Smooth muscle cell (in vitro differentiated cells): ENCODE measurements at regions not wholly inside any gene's neighbourhood (a gene's known extent, or its start where the extent isn't known, plus 50 kb on each side); places are given as distances from the start of the nearest gene placed in this dataset.

ENCODE experiments used
- DNase-seq: peaks from one replicate; lab custom pipeline; 2025; ENCODE audit not compliant: unreplicated experiment; lab: John Stamatoyannopoulos, UW
- H2AFZ ChIP-seq: fragments of 200-600 bp; sonication (generic); 2 replicates; pipeline ENCODE4 v1.6.0; 2016; ENCODE audit warnings: antibody characterized with exemption, low read depth, mild to moderate bottlenecking
- H3F3A ChIP-seq: fragments of 200-600 bp; sonication (generic); 2 replicates; pipeline ENCODE4 v1.6.0; 2017; ENCODE audit warnings: antibody characterized with exemption, low read depth
- H3K27ac ChIP-seq: fragments of 200-600 bp; sonication (generic); 2 replicates; pipeline ENCODE4 v1.5.1; 2016; ENCODE audit warnings: low read depth, mild to moderate bottlenecking
- H3K27me3 ChIP-seq: fragments of 200-600 bp; sonication (generic); 2 replicates; pipeline ENCODE4 v1.6.1; 2016; ENCODE audit warnings: low read depth, mild to moderate bottlenecking
- H3K36me3 ChIP-seq: fragments of 200-600 bp; sonication (generic); 2 replicates; pipeline ENCODE4 v1.5.1; 2016; ENCODE audit warnings: low read depth
- H3K4me1 ChIP-seq: fragments of 200-600 bp; sonication (generic); 2 replicates; pipeline ENCODE4 v1.5.1; 2016; ENCODE audit warnings: low read depth
- H3K4me2 ChIP-seq: fragments of 200-600 bp; sonication (generic); 2 replicates; pipeline ENCODE4 v1.6.0; 2016; ENCODE audit warnings: mild to moderate bottlenecking
- H3K4me3 ChIP-seq: fragments of 200-600 bp; sonication (generic); 2 replicates; pipeline ENCODE4 v1.5.1; 2016; ENCODE audit warnings: mild to moderate bottlenecking
- H3K79me2 ChIP-seq: fragments of 200-600 bp; sonication (generic); 2 replicates; pipeline ENCODE4 v1.6.0; 2016; ENCODE audit warnings: low read depth, mild to moderate bottlenecking
- H3K9ac ChIP-seq: fragments of 200-600 bp; sonication (generic); 2 replicates; pipeline ENCODE4 v1.6.0; 2016; ENCODE audit warnings: low read depth
- H3K9me3 ChIP-seq: fragments of 200-600 bp; sonication (generic); replicated peaks from 2 replicates; pipeline ENCODE4 v1.5.1; 2016; ENCODE audit warnings: low read depth
- H4K20me1 ChIP-seq: fragments of 200-600 bp; sonication (generic); 2 replicates; pipeline ENCODE4 v1.6.0; 2016; ENCODE audit warnings: low read depth
- CTCF ChIP-seq: fragments of 200-600 bp; sonication (generic); IDR thresholded peaks from 2 replicates; pipeline ENCODE4 v1.5.1; 2017; ENCODE audit warnings: borderline replicate concordance, mild to moderate bottlenecking, antibody characterized with exemption; ENCODE audit not compliant: insufficient read depth, poor library complexity, severe bottlenecking
- WGBS: methylation state at CpG from one replicate; pipeline ENCODE4 v1.1.7; 2016; ENCODE audit warnings: low lambda C conversion rate; 5-methylcytosine and 5-hydroxymethylcytosine counted together

GRCh38 chr5:164277720-164278119 is 772.3 kb downstream of the MAT2B start:
- Histone ChIP-seq H3K4me3 (no peak overlapping the region), H3K79me2 (no peaks in the 10 kb centered on the region), H4K20me1 (no peaks in the 10 kb centered on the region), H3K9ac (no peak overlapping the region), H3K36me3 (no peaks in the 10 kb centered on the region), H3K4me1 (no peaks in the 10 kb centered on the region), H3K4me2 (no peak overlapping the region), H3F3A (no peaks in the 10 kb centered on the region), H3K9me3 (no peaks in the 10 kb centered on the region), H3K27ac (no peak overlapping the region), H3K27me3 (no peaks in the 10 kb centered on the region), H2AFZ (peak overlapping the region; percentile 6)
- TF ChIP-seq CTCF, result no peak
- no peak for DNase-seq
- WGBS, result 41% methylated on average over 2 of the region's 2 CpGs

- Histone ChIP-seq H3K36me3 (no peaks in the 10 kb centered on the region), H3K9ac (no peak overlapping the region), H3K79me2 (no peaks in the 10 kb centered on the region), H3K4me2 (no peak overlapping the region), H3K27me3 (no peaks in the 10 kb centered on the region), H3K9me3 (no peaks in the 10 kb centered on the region), H3F3A (no peaks in the 10 kb centered on the region), H2AFZ (no peak overlapping the region), H4K20me1 (no peaks in the 10 kb centered on the region), H3K27ac (no peak overlapping the region), H3K4me3 (no peak overlapping the region), H3K4me1 (no peaks in the 10 kb centered on the region)
- no peak for DNase-seq
- WGBS, result 70% methylated on average over 1 of the region's 1 CpG
- TF ChIP-seq CTCF, result no peak
Observed at GRCh38 chr5:164289526-164289925, 784.1 kb downstream of the MAT2B start.

GRCh38 chr5:164296603-164297080 is 791.2 kb downstream of the MAT2B start:
- Histone ChIP-seq H3K4me2 (peak overlapping the region; percentile 70), H3K27me3 (no peaks in the 10 kb centered on the region), H4K20me1 (no peaks in the 10 kb centered on the region), H3F3A (no peaks in the 10 kb centered on the region), H3K9me3 (no peaks in the 10 kb centered on the region), H3K27ac (no peak overlapping the region), H3K4me3 (peak overlapping the region; percentile 27), H3K4me1 (peaks cover 7% of the 10 kb centered on the region), H3K79me2 (no peaks in the 10 kb centered on the region), H3K9ac (no peak overlapping the region), H2AFZ (peak overlapping the region; percentile 53), H3K36me3 (no peaks in the 10 kb centered on the region)
- WGBS, result 26% methylated on average over 14 of the region's 14 CpGs
- no peak for TF ChIP-seq CTCF
- no peak for DNase-seq

- Histone ChIP-seq H3K27ac (no peak overlapping the region), H3F3A (no peaks in the 10 kb centered on the region), H3K36me3 (no peaks in the 10 kb centered on the region), H4K20me1 (no peaks in the 10 kb centered on the region), H3K4me1 (peaks cover 7% of the 10 kb centered on the region), H3K79me2 (no peaks in the 10 kb centered on the region), H3K27me3 (no peaks in the 10 kb centered on the region), H3K4me2 (no peak overlapping the region), H2AFZ (no peak overlapping the region), H3K9me3 (no peaks in the 10 kb centered on the region), H3K9ac (no peak overlapping the region), H3K4me3 (no peak overlapping the region)
- DNase-seq, result no peak
- TF ChIP-seq CTCF, result no peak
- WGBS, result 95% methylated on average over 2 of the region's 2 CpGs
Observed at GRCh38 chr5:164298165-164298564, 792.7 kb downstream of the MAT2B start.
